Ovary (tissue), 7 donors: ENCODE measurements at regions not wholly inside any gene's neighbourhood (a gene's known extent, or its start where the extent isn't known, plus 50 kb on each side); places are given as distances from the start of the nearest gene placed in this dataset.

ENCODE experiments used
- DNase-seq, 5 donors: peaks; one replicate each; pipeline ENCODE4 v3.0.0-alpha.2; 2019 to 2020
- H3K27ac ChIP-seq, 2 donors: fragments of 200-600 bp; one replicate each; pipeline versions ENCODE4 v1.5.1 to v1.8.0; 2019 to 2022
- H3K27me3 ChIP-seq: fragments of 200-600 bp; one replicate; pipeline ENCODE4 v1.8.0; 2022
- H3K36me3 ChIP-seq: fragments of 200-600 bp; sonication (generic); one replicate; pipeline ENCODE4 v1.5.1; 2019
- H3K4me1 ChIP-seq: one replicate; pipeline ENCODE4 v1.8.1; 2013; ENCODE audit warnings: mild to moderate bottlenecking, moderate library complexity; ENCODE audit not compliant: insufficient read depth
- H3K4me3 ChIP-seq: fragments of 200-600 bp; sonication (generic); one replicate; pipeline ENCODE4 v1.5.1; 2017
- H3K9me3 ChIP-seq, 2 donors: fragments of 200-600 bp in 1 of 2; sonication (generic) in 1 of 2; one replicate each; pipeline versions ENCODE4 v1.5.1 to v1.8.1; 2013 to 2019; ENCODE audit warnings: mild to moderate bottlenecking in 1 of 2, moderate library complexity in 1 of 2
- CTCF ChIP-seq, 3 donors: fragments of 450-650 bp in 2 of 3; fragments of 200-600 bp in 1 of 3; IDR thresholded peaks; one replicate each; pipeline versions ENCODE4 v1.5.1 to v1.8.0; 2016 to 2022; ENCODE audit warnings: antibody characterized with exemption in 3 of 3, mild to moderate bottlenecking in 1 of 3
- EP300 ChIP-seq: sonication (generic); formaldehyde crosslinking; IDR thresholded peaks from one replicate; pipeline ENCODE4 v1.6.1; 2017; ENCODE audit warnings: antibody characterized with exemption
- POLR2A ChIP-seq: fragments of 450-650 bp; IDR thresholded peaks from one replicate; pipeline ENCODE4 v1.6.1; 2017; ENCODE audit warnings: antibody characterized with exemption, mild to moderate bottlenecking, moderate library complexity
- WGBS, 3 donors: extraction: QIAGEN DNeasy Blood & Tissue Kit in 1 of 3; methylation state at CpG; one replicate each; pipeline versions ENCODE4 v1.1.5 to v1.1.7; 2013 to 2017; 5-methylcytosine and 5-hydroxymethylcytosine counted together
- intact Hi-C, 4 donors: fragments of 100-400 bp; cut with DNase I; formaldehyde crosslinking; loops; one replicate each; pipeline versions ENCODE4 v1.11.0 to v1.15.1; 2022 to 2023
- donor health status: DM: no; HTN: no; CAD: no; lungs with moderate emphysema.
- donor health status: DM: no; HTN: no; CAD: no.
- donor health status: Bipolar disorder and iron deficiency.
- donor health status: DM: no; HTN: no; CAD: no.
- donor health status: DM: yes; HTN: yes; CAD: no.

DNA sequence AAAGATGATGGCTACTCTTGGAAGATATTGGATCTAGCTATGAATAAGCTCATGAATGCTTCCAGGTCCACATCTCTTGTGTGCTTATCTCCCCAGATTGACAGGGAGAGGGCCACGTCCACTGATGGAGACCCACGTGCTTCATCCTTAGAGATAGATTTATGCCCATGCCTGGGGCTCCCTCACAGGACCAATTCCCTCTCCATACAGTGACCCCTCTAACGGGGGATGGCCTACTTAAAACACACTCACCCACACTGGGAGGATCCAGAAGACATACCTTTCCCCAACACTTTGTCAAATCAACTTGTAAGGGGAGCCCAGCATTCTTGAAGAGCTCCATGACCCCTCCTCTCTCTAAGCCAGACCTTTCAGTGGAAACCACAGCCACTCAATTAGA, 169.7 kb upstream of the CDH5 start:
- TF ChIP-seq EP300 (no peak), CTCF (IDR thresholded peaks at IDR 0.05) (no peak), POLR2A (no peak)
- intact Hi-C loops, result no loop called here
- H3K4me3 ChIP-seq, result no peak overlapping the region
- no peaks in the 10 kb centered on the region for H3K27me3 ChIP-seq
- WGBS, 3 donors, result 89 to 97% (median 95%) methylated on average over 3 of the region's 3 CpGs
- no peaks in the 10 kb centered on the region for H3K36me3 ChIP-seq
- H3K4me1 ChIP-seq, result no peaks in the 10 kb centered on the region
- no peaks in the 10 kb centered on the region for H3K9me3 ChIP-seq
- DNase-seq, result no peak
- no peak overlapping the region for H3K27ac ChIP-seq

DNA sequence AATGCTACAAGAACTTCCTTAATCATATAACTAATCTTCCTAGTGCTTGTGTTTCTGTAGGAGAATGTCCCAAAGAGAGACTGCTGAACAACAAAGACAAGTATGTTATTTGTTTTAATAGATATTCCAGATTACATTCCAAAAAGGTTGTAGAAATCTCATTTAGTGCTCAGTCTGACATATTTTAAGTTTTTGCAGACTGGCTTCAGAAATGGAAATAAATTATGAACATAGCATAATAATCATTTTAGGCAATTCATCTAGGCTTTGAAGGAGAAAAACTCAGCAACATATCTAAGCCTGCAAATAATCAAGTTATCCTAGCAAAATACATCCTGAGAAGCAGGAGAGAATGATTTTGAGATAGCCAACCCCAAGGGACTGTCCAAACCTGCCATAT, 171.6 kb upstream of the CDH5 start:
- H3K27me3 ChIP-seq, result no peaks in the 10 kb centered on the region
- intact Hi-C loops, result no loop called here
- TF ChIP-seq CTCF (IDR thresholded peaks at IDR 0.05), result no peak
- no peak for TF ChIP-seq POLR2A
- no peak for TF ChIP-seq EP300
- no peak overlapping the region for H3K4me3 ChIP-seq
- H3K36me3 ChIP-seq, result no peaks in the 10 kb centered on the region
- H3K4me1 ChIP-seq, result peaks cover 2% of the 10 kb centered on the region
- H3K27ac ChIP-seq, result no peak overlapping the region
- no peaks in the 10 kb centered on the region for H3K9me3 ChIP-seq
- DNase-seq, result no peak

- no peaks in the 10 kb centered on the region for H3K27me3 ChIP-seq
- H3K27ac ChIP-seq, result no peak overlapping the region
- 74 to 87% (median 81%) methylated on average over 5 of the region's 5 CpGs for WGBS, 3 donors
- no peaks in the 10 kb centered on the region for H3K9me3 ChIP-seq
- intact Hi-C loops, result no loop called here
- H3K4me3 ChIP-seq, result no peak overlapping the region
- no peak for TF ChIP-seq EP300
- TF ChIP-seq CTCF (IDR thresholded peaks at IDR 0.05), result no peak
- no peak for TF ChIP-seq POLR2A
- no peak for DNase-seq
- no peaks in the 10 kb centered on the region for H3K36me3 ChIP-seq
- H3K4me1 ChIP-seq, result peaks cover 9% of the 10 kb centered on the region
These were observed 172.8 kb upstream of the CDH5 start for GRCh38 chr16:66193543-66194229.

- DNase-seq, result no peak
- no peaks in the 10 kb centered on the region for H3K27me3 ChIP-seq
- no peaks in the 10 kb centered on the region for H3K9me3 ChIP-seq
- H3K36me3 ChIP-seq, result no peaks in the 10 kb centered on the region
- H3K27ac ChIP-seq, result no peak overlapping the region
- 92 to 96% (median 95%) methylated on average over 1 of the region's 1 CpG for WGBS, 3 donors
- peaks cover 12% of the 10 kb centered on the region for H3K4me1 ChIP-seq
- no peak overlapping the region for H3K4me3 ChIP-seq
- TF ChIP-seq POLR2A, result no peak
- TF ChIP-seq CTCF (IDR thresholded peaks at IDR 0.05), result no peak
- no peak for TF ChIP-seq EP300
- intact Hi-C loops, result no loop called here
These were observed 176.1 kb upstream of the CDH5 start for GRCh38 chr16:66190411-66190810.
